IMR-90 (cell line): ENCODE measurements at regions not wholly inside any gene's neighbourhood (a gene's known extent, or its start where the extent isn't known, plus 50 kb on each side); places are given as distances from the start of the nearest gene placed in this dataset.
A peak's percentile ranks its signal among the peaks of the same experiment; 100 is the strongest.

ENCODE experiments used
- ATAC-seq: fragments of 200-7000 bp; cut with Tn5 transposase; 2 replicates; pipeline ENCODE4 v1.9.1; 2020; ENCODE audit warnings: low read depth, mild to moderate bottlenecking, moderate library complexity
- BruUV-seq: library from RNA; stranded (reverse); fragments of 400-500 nt; replicated peaks from 2 replicates; lab custom pipeline; 2021; lab: Mats Ljungman, UMichigan
- CTCF ChIA-PET: fragments of 300-600 bp; formaldehyde crosslinking; extraction: SDS; loops from one replicate; lab custom pipeline; 2021; ENCODE audit warnings: antibody characterized with exemption; lab: Yijun Ruan, JAX
- POLR2A ChIA-PET: fragments of 300-600 bp; sonication (Branson Sonifier 250); formaldehyde crosslinking; loops from one replicate; lab custom pipeline; 2022; ENCODE audit warnings: antibody characterized with exemption; ENCODE audit not compliant: unreplicated experiment; lab: Charles Lee
- DNase-seq: peaks from one replicate; pipeline ENCODE4 v3.0.0; 2013
- H2AFZ ChIP-seq: replicated peaks from 2 replicates; pipeline ENCODE3; 2013; ENCODE audit warnings: low read length, mild to moderate bottlenecking; ENCODE audit not compliant: poor library complexity
- H2AK5ac ChIP-seq: 2 replicates; pipeline ENCODE4 v1.6.1; 2013; ENCODE audit warnings: low read depth, low read length, inconsistent platforms
- H2AK9ac ChIP-seq: replicated peaks from 2 replicates; pipeline ENCODE3; 2013; ENCODE audit warnings: mild to moderate bottlenecking, low read depth, low read length, moderate library complexity; ENCODE audit not compliant: poor library complexity
- H2BK120ac ChIP-seq: 2 replicates; pipeline ENCODE4 v1.6.1; 2013; ENCODE audit warnings: low read depth, low read length, inconsistent platforms
- H2BK15ac ChIP-seq: 3 replicates; pipeline ENCODE4 v1.6.1; 2013; ENCODE audit warnings: low read depth, low read length, inconsistent platforms
- H2BK20ac ChIP-seq: 2 replicates; pipeline ENCODE4 v1.6.1; 2013; ENCODE audit warnings: low read depth, mild to moderate bottlenecking, inconsistent platforms, low read length, moderate library complexity
- H2BK5ac ChIP-seq: 2 replicates; pipeline ENCODE4 v1.6.1; 2013; ENCODE audit warnings: mild to moderate bottlenecking, low read depth, low read length, inconsistent platforms; ENCODE audit not compliant: poor library complexity, severe bottlenecking
- H3K14ac ChIP-seq: replicated peaks from 2 replicates; pipeline ENCODE4 v1.6.1; 2013; ENCODE audit warnings: low read depth, low read length, inconsistent platforms
- H3K18ac ChIP-seq: 2 replicates; pipeline ENCODE4 v1.6.1; 2013; ENCODE audit warnings: low read depth, low read length, control low read depth
- H3K23ac ChIP-seq: 2 replicates; pipeline ENCODE4 v1.6.1; 2013; ENCODE audit warnings: low read depth, low read length, inconsistent platforms
- H3K27ac ChIP-seq: 2 replicates; pipeline ENCODE4 v1.5.1; 2013; ENCODE audit warnings: mild to moderate bottlenecking, control low read depth, low read length; ENCODE audit not compliant: insufficient read depth
- H3K27me3 ChIP-seq: 2 replicates; pipeline ENCODE4 v1.6.1; 2013; ENCODE audit warnings: low read length; ENCODE audit not compliant: control insufficient read depth, insufficient read depth
- H3K36me3 ChIP-seq: 2 replicates; pipeline ENCODE4 v1.6.1; 2013; ENCODE audit warnings: low read length, mixed read lengths; ENCODE audit not compliant: control insufficient read depth, insufficient read depth
- H3K4ac ChIP-seq: 2 replicates; pipeline ENCODE4 v1.6.1; 2013; ENCODE audit warnings: low read depth, low read length, inconsistent platforms
- H3K4me1 ChIP-seq: 2 replicates; pipeline ENCODE4 v1.6.1; 2013; ENCODE audit warnings: low read length, mixed read lengths; ENCODE audit not compliant: control insufficient read depth, insufficient read depth
- H3K4me2 ChIP-seq: 2 replicates; pipeline ENCODE4 v1.6.1; 2013; ENCODE audit warnings: low read depth, mild to moderate bottlenecking, control low read depth, low read length, moderate library complexity
- H3K4me3 ChIP-seq: 2 replicates; pipeline ENCODE4 v1.5.1; 2013; ENCODE audit warnings: low read depth, mild to moderate bottlenecking, control low read depth, low read length, moderate library complexity; ENCODE audit not compliant: insufficient read depth
- H3K56ac ChIP-seq: 2 replicates; pipeline ENCODE4 v1.6.1; 2013; ENCODE audit warnings: low read length, inconsistent platforms; ENCODE audit not compliant: insufficient read depth; ENCODE audit errors: extremely low read depth
- H3K79me1 ChIP-seq, 2 experiments: 2 replicates each; pipeline ENCODE4 v1.6.1; 2013; ENCODE audit warnings: low read length in 2 of 2, inconsistent platforms in 1 of 2, low read depth in 1 of 2
- H3K9ac ChIP-seq: 2 replicates; pipeline ENCODE4 v1.6.1; 2013; ENCODE audit warnings: low read depth, low read length, control low read depth
- H3K9me1 ChIP-seq: 2 replicates; pipeline ENCODE4 v1.6.1; 2013; ENCODE audit warnings: low read length, inconsistent platforms; ENCODE audit not compliant: insufficient read depth
- H3K9me3 ChIP-seq: 2 replicates; pipeline ENCODE4 v1.6.1; 2013; ENCODE audit warnings: low read length; ENCODE audit not compliant: control insufficient read depth, insufficient read depth
- H4K20me1 ChIP-seq: 2 replicates; pipeline ENCODE4 v1.6.1; 2013; ENCODE audit warnings: low read length, inconsistent platforms; ENCODE audit not compliant: insufficient read depth
- H4K5ac ChIP-seq: 2 replicates; pipeline ENCODE4 v1.6.1; 2013; ENCODE audit warnings: mild to moderate bottlenecking, low read depth, low read length, control low read depth
- H4K8ac ChIP-seq, 2 experiments: 2 replicates each; pipeline ENCODE4 v1.6.1; 2013; ENCODE audit warnings: low read depth in 2 of 2, low read length in 2 of 2, control low read depth in 1 of 2, inconsistent platforms in 1 of 2
- H4K91ac ChIP-seq: 2 replicates; pipeline ENCODE4 v1.6.1; 2013; ENCODE audit warnings: low read depth, low read length, inconsistent platforms; ENCODE audit not compliant: insufficient read depth
- CEBPB ChIP-seq: IDR thresholded peaks from 2 replicates; pipeline ENCODE4 v1.6.1; 2012; ENCODE audit warnings: low read depth, low read length, improper control_type of control experiment
- CHD1 ChIP-seq: IDR thresholded peaks from 2 replicates; pipeline ENCODE4 v1.6.1; 2012; ENCODE audit warnings: low read depth, low read length, improper control_type of control experiment
- CTCF ChIP-seq: conservative IDR thresholded peaks from 2 replicates; pipeline ENCODE4 v1.5.1; 2012; ENCODE audit warnings: mild to moderate bottlenecking, low read depth, low read length, improper control_type of control experiment
- ELK1 ChIP-seq: fragments of 150-350 bp; IDR thresholded peaks from 2 replicates; pipeline ENCODE4 v1.6.1; 2016; ENCODE audit warnings: low read depth, mild to moderate bottlenecking, low read length, moderate library complexity, borderline replicate concordance
- FOS ChIP-seq: fragments of 150-350 bp; IDR thresholded peaks from 2 replicates; pipeline ENCODE4 v1.6.1; 2016; ENCODE audit warnings: low read depth, low read length
- MAZ ChIP-seq: IDR thresholded peaks from 2 replicates; pipeline ENCODE4 v1.6.1; 2012; ENCODE audit warnings: low read depth, mild to moderate bottlenecking, low read length, improper control_type of control experiment, moderate library complexity, borderline replicate concordance
- MXI1 ChIP-seq: IDR thresholded peaks from 2 replicates; pipeline ENCODE4 v1.6.1; 2012; ENCODE audit warnings: low read depth, mild to moderate bottlenecking, low read length, moderate library complexity, borderline replicate concordance
- NFE2L2 ChIP-seq: fragments of 150-350 bp; IDR thresholded peaks from 2 replicates; pipeline ENCODE4 v1.6.1; 2016; ENCODE audit warnings: low read depth, mild to moderate bottlenecking, low read length
- POLR2A ChIP-seq: IDR thresholded peaks from 2 replicates; pipeline ENCODE4 v1.6.1; 2012; ENCODE audit warnings: mild to moderate bottlenecking, low read depth, low read length
- RAD21 ChIP-seq: IDR thresholded peaks from 2 replicates; pipeline ENCODE4 v1.6.1; 2012; ENCODE audit warnings: low read length, improper control_type of control experiment
- RCOR1 ChIP-seq: IDR thresholded peaks from 2 replicates; pipeline ENCODE4 v1.6.1; 2012; ENCODE audit warnings: mild to moderate bottlenecking, low read length, improper control_type of control experiment; ENCODE audit not compliant: insufficient replicate concordance
- RFX5 ChIP-seq: IDR thresholded peaks from 2 replicates; pipeline ENCODE4 v1.8.0; 2012; ENCODE audit warnings: low read depth, mild to moderate bottlenecking, low read length, moderate library complexity
- USF2 ChIP-seq: fragments of 150-350 bp; IDR thresholded peaks from 2 replicates; pipeline ENCODE4 v1.6.1; 2017; ENCODE audit warnings: mild to moderate bottlenecking, antibody characterized with exemption, low read length, low read depth
- WGBS, 2 experiments: methylation state at CpG; one replicate each; pipeline versions ENCODE4 v1.1.5 to v1.1.7; 2013; ENCODE audit warnings: missing lambda C conversion rate in 2 of 2; ENCODE audit not compliant: insufficient read length in 1 of 2; ENCODE audit errors: extremely low coverage in 2 of 2; 5-methylcytosine and 5-hydroxymethylcytosine counted together
- dilution Hi-C: fragments of 300-500 bp; cut with HindIII; formaldehyde crosslinking; loops from one replicate; pipeline ENCODE4 v1.14.3; 2018; ENCODE audit warnings: low sequenced_read_pairs; ENCODE audit not compliant: unreplicated experiment
- in situ Hi-C: fragments of 300-500 bp; cut with MboI; formaldehyde crosslinking; loops from 3 replicates; pipeline ENCODE4 v1.14.3; 2019; ENCODE audit warnings: low sequenced_read_pairs, inconsistent platforms, mixed read lengths
- intact Hi-C: fragments of 100-400 bp; cut with micrococcal nuclease; formaldehyde crosslinking; loops from 2 replicates; pipeline ENCODE4 v1.10.0; 2022

- TF ChIP-seq ELK1: no peak
Measured at GRCh38 chr9:16133556-16134227, 580.8 kb downstream of the CCDC171 start (continued).

- ChIA-PET POLR2A (no interaction called here), CTCF (interaction anchor here (0.6 to 1.8 kb wide), 5 partner anchors 8 to 253 kb away, joined by 3 to 4 read pairs (median 3); no protein-coding TSS in a partner anchor)
- no peak for TF ChIP-seq RFX5
- TF ChIP-seq NFE2L2: no peak
- no peak for TF ChIP-seq MXI1
- no peak for TF ChIP-seq USF2
- no peak for TF ChIP-seq POLR2A
- TF ChIP-seq RAD21: no peak
- TF ChIP-seq RCOR1: no peak
- TF ChIP-seq FOS: no peak
- TF ChIP-seq CEBPB: no peak
- TF ChIP-seq MAZ: no peak
- TF ChIP-seq CHD1: no peak
- no peak for TF ChIP-seq CTCF
Measured at GRCh38 chr9:16134351-16134750, 581.5 kb downstream of the CCDC171 start.

More at GRCh38 chr9:16134351-16134750, 581.5 kb downstream of the CCDC171 start:
- H2BK120ac ChIP-seq: peak overlapping the region; percentile 25; the same call in 1 of the 2 replicates
- H3K4me2 ChIP-seq: no peak overlapping the region
- H2AK9ac ChIP-seq: no peak overlapping the region
- H2AK5ac ChIP-seq: peak overlapping the region; percentile 69; the same call in 1 of the 2 replicates
- ATAC-seq: no peak
- no peak overlapping the region for H3K9ac ChIP-seq
- BruUV-seq: no TSS peak
- H3K79me1 ChIP-seq: no peaks in the 10 kb centered on the region
- in situ Hi-C loops (no loop called here), intact Hi-C loops (no loop called here), dilution Hi-C loops (no loop called here)
- no peak overlapping the region for H3K4me3 ChIP-seq
- no peak overlapping the region for H2BK5ac ChIP-seq
- no peak overlapping the region; the same call in 2 of the 3 replicates for H2BK15ac ChIP-seq
- no peak overlapping the region for H3K27ac ChIP-seq
- H4K91ac ChIP-seq: no peak overlapping the region
- peak overlapping the region; percentile 48; the same call in 1 of the 2 replicates for H2BK20ac ChIP-seq
- H3K18ac ChIP-seq: no peak overlapping the region
- no peaks in the 10 kb centered on the region for H4K20me1 ChIP-seq
- no peak overlapping the region for H2AFZ ChIP-seq
- peak overlapping the region; percentile 65; the same call in 1 of the 2 replicates for H3K14ac ChIP-seq
- H3K9me1 ChIP-seq: peaks cover 10% of the 10 kb centered on the region
- H3K23ac ChIP-seq: no peak overlapping the region
- H4K8ac ChIP-seq: no peak overlapping the region
- H3K9me3 ChIP-seq: peaks cover 3% of the 10 kb centered on the region; the same call in 1 of the 2 replicates
- DNase-seq: no peak
- no peak overlapping the region for H3K56ac ChIP-seq
- H3K36me3 ChIP-seq: no peaks in the 10 kb centered on the region
- peaks cover 13% of the 10 kb centered on the region for H3K4me1 ChIP-seq
- H4K5ac ChIP-seq: no peak overlapping the region
- no peaks in the 10 kb centered on the region for H3K27me3 ChIP-seq
- no CpG with 5 or more reads among the region's 4 CpGs for WGBS, 2 experiments
- peak overlapping the region; percentile 78; the same call in 1 of the 2 replicates for H3K4ac ChIP-seq
